GM21619 (cell line): ENCODE measurements at regions not wholly inside any gene's neighbourhood (a gene's known extent, or its start where the extent isn't known, plus 50 kb on each side); places are given as distances from the start of the nearest gene placed in this dataset.

Experiments
- ATAC-seq: cut with Tn5 transposase; IDR thresholded peaks from one replicate; pipeline ENCODE4 v1.9.1; 2021; ENCODE audit not compliant: unreplicated experiment

GRCh38 chrY:19167319-19168201, 394.0 kb upstream of the HSFY2 start:
- ATAC-seq, result no peak

GRCh38 chrY:19148783-19149182, 375.2 kb upstream of the HSFY2 start:
- ATAC-seq, result no peak

GRCh38 chrY:19146296-19146695, 372.8 kb upstream of the HSFY2 start:
- no peak for ATAC-seq

- no peak for ATAC-seq
Observed at GRCh38 chrY:19142093-19142492, 368.6 kb upstream of the HSFY2 start.

- ATAC-seq, result no peak
Observed at GRCh38 chrY:19140285-19140920, 366.9 kb upstream of the HSFY2 start.

GRCh38 chrY:19134426-19134825, 360.9 kb upstream of the HSFY2 start:
- ATAC-seq, result no peak

GRCh38 chrY:19130569-19131358, 357.2 kb upstream of the HSFY2 start:
- no peak for ATAC-seq

GRCh38 chrY:19126889-19127288, 353.4 kb upstream of the HSFY2 start:
- ATAC-seq, result no peak

- ATAC-seq, result no peak
Observed at GRCh38 chrY:19124609-19125008, 351.1 kb upstream of the HSFY2 start.

GRCh38 chrY:19122450-19122849, 348.9 kb upstream of the HSFY2 start:
- ATAC-seq, result no peak

GRCh38 chrY:19098349-19098748, 324.8 kb upstream of the HSFY2 start:
- ATAC-seq, result no peak

- ATAC-seq, result no peak
Observed at GRCh38 chrY:19095460-19095859, 321.9 kb upstream of the HSFY2 start.

- ATAC-seq, result no peak
Observed at GRCh38 chrY:19083006-19083405, 309.5 kb upstream of the HSFY2 start.

- no peak for ATAC-seq
Observed at GRCh38 chrY:19077698-19078113, 304.2 kb upstream of the HSFY2 start.

GRCh38 chrY:19076846-19077697, 303.5 kb upstream of the HSFY2 start:
- ATAC-seq, result no peak

- no peak for ATAC-seq
Observed at GRCh38 chrY:19075471-19076253, 302.1 kb upstream of the HSFY2 start.

- ATAC-seq, result no peak
Observed at GRCh38 chrY:19067435-19067834, 293.9 kb upstream of the HSFY2 start.

- no peak for ATAC-seq
Observed at GRCh38 chrY:19066447-19067190, 293.1 kb upstream of the HSFY2 start.

GRCh38 chrY:19065119-19065518, 291.6 kb upstream of the HSFY2 start:
- ATAC-seq, result no peak
